Activated T-cell treated with anti-CD3 and anti-CD28 coated beads, Interleukin-2, amount 50 U/mL, for 24 hours (primary cell): ENCODE measurements at regions not wholly inside any gene's neighbourhood (a gene's known extent, or its start where the extent isn't known, plus 50 kb on each side); places are given as distances from the start of the nearest gene placed in this dataset.
"Not testable (repeated sequence)": the region's sequence is repeated elsewhere in the genome, so short reads cannot be mapped to it uniquely, and the experiment has no call there.

Source experiments
- DNase-seq: peaks from one replicate; pipeline ENCODE4 v3.0.0-alpha.2; 2020
- H3K27ac Mint-ChIP-seq: 2 replicates; pipeline ENCODE4 v1.8.0; 2020; ENCODE audit warnings: mild to moderate bottlenecking, mixed read lengths
- H3K27me3 Mint-ChIP-seq: 2 replicates; pipeline ENCODE4 v1.8.0; 2020; ENCODE audit warnings: mixed read lengths
- H3K36me3 Mint-ChIP-seq: 2 replicates; pipeline ENCODE4 v1.8.0; 2020; ENCODE audit warnings: low read depth, mixed read lengths
- H3K4me1 Mint-ChIP-seq: 2 replicates; pipeline ENCODE4 v1.8.0; 2020; ENCODE audit warnings: low read depth, mixed read lengths
- H3K4me3 Mint-ChIP-seq: 2 replicates; pipeline ENCODE4 v1.8.0; 2020; ENCODE audit warnings: mild to moderate bottlenecking, moderate library complexity, mixed read lengths
- H3K9me3 Mint-ChIP-seq: 2 replicates; pipeline ENCODE4 v1.8.0; 2020; ENCODE audit warnings: mixed read lengths

GRCh38 chr12:61542551-61542950, 717.7 kb upstream of the USP15 start:
- Mint-ChIP-seq H3K36me3 (no peaks in the 10 kb centered on the region), H3K27ac (no peak overlapping the region), H3K27me3 (no peaks in the 10 kb centered on the region)

GRCh38 chr12:61546296-61546695, 713.9 kb upstream of the USP15 start:
- H3K36me3 Mint-ChIP-seq = no peaks in the 10 kb centered on the region

More at GRCh38 chr12:61542551-61542950, 717.7 kb upstream of the USP15 start:
- Mint-ChIP-seq H3K4me3 (no peak overlapping the region), H3K9me3 (no peaks in the 10 kb centered on the region), H3K4me1 (no peaks in the 10 kb centered on the region)
- DNase-seq = no peak

DNA sequence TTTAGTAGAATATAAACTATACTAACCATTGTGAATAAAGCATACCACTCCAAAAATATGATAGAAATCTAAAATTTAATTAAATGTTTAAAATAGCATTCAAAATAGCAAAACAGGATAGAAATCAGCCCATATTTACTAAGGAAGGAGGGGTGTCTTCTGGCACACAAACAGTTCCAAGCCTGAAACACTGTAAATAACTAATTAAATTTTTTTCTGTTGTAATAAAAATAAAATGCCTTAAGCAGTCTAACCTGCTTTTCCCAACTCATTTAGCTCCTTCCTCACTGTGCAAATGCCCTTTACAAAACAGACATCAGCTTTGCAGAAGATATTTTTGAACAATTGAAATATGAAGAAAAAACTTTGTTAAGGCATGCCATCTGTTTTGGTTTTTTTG, 707.1 kb upstream of the USP15 start:
- Mint-ChIP-seq H3K27ac (no peak overlapping the region), H3K4me3 (no peak overlapping the region), H3K4me1 (no peaks in the 10 kb centered on the region), H3K27me3 (no peaks in the 10 kb centered on the region), H3K36me3 (no peaks in the 10 kb centered on the region), H3K9me3 (no peaks in the 10 kb centered on the region)
- DNase-seq = no peak

More at GRCh38 chr12:61546296-61546695, 713.9 kb upstream of the USP15 start:
- no peak overlapping the region for H3K4me3 Mint-ChIP-seq
- H3K4me1 Mint-ChIP-seq = no peaks in the 10 kb centered on the region
- H3K9me3 Mint-ChIP-seq = no peaks in the 10 kb centered on the region
- H3K27ac Mint-ChIP-seq = no peak overlapping the region
- no peak for DNase-seq
- H3K27me3 Mint-ChIP-seq = no peaks in the 10 kb centered on the region

GRCh38 chr12:61554268-61555008, 705.8 kb upstream of the USP15 start:
- H3K4me1 Mint-ChIP-seq = no peaks in the 10 kb centered on the region
- no peaks in the 10 kb centered on the region for H3K27me3 Mint-ChIP-seq
- H3K36me3 Mint-ChIP-seq = no peaks in the 10 kb centered on the region
- DNase-seq = no peak
- H3K27ac Mint-ChIP-seq = no peak overlapping the region
- H3K4me3 Mint-ChIP-seq = no peak overlapping the region
- no peaks in the 10 kb centered on the region for H3K9me3 Mint-ChIP-seq

- DNase-seq = no peak
- Mint-ChIP-seq H3K4me1 (no peaks in the 10 kb centered on the region), H3K36me3 (no peaks in the 10 kb centered on the region), H3K27me3 (no peaks in the 10 kb centered on the region), H3K4me3 (no peak overlapping the region), H3K9me3 (no peaks in the 10 kb centered on the region), H3K27ac (no peak overlapping the region)
These were observed 696.3 kb upstream of the USP15 start for GRCh38 chr12:61563665-61564450.

DNA sequence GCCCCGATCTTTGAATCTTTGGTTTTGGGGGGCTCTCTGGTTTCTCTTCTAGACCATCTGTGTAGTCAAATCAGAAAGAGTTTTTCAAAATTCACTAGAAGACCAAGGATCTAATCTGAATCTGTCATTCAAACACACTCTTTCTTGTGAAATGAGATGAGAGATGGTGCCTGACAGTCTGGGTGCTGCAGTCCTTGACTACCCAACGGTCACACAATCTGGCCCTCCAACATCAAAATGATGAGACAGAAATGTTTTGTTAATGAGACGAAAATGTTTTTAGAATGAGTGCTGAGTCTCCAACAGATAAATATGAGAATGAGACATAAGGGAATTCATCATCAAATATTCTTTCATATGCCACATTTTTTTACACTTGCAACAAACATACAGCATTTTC, 695.7 kb upstream of the USP15 start:
- H3K27me3 Mint-ChIP-seq = no peaks in the 10 kb centered on the region
- no peaks in the 10 kb centered on the region for H3K9me3 Mint-ChIP-seq
- no peak for DNase-seq
- H3K4me3 Mint-ChIP-seq = no peak overlapping the region
- H3K27ac Mint-ChIP-seq = no peak overlapping the region
- H3K4me1 Mint-ChIP-seq = no peaks in the 10 kb centered on the region
- H3K36me3 Mint-ChIP-seq = no peaks in the 10 kb centered on the region

- H3K27me3 Mint-ChIP-seq = no peaks in the 10 kb centered on the region
- H3K36me3 Mint-ChIP-seq = no peaks in the 10 kb centered on the region
- no peak for DNase-seq
- H3K27ac Mint-ChIP-seq = no peak overlapping the region
- H3K4me3 Mint-ChIP-seq = no peak overlapping the region
- no peaks in the 10 kb centered on the region for H3K4me1 Mint-ChIP-seq
- no peaks in the 10 kb centered on the region for H3K9me3 Mint-ChIP-seq
These were observed 694.0 kb upstream of the USP15 start for GRCh38 chr12:61566183-61566582.

DNA sequence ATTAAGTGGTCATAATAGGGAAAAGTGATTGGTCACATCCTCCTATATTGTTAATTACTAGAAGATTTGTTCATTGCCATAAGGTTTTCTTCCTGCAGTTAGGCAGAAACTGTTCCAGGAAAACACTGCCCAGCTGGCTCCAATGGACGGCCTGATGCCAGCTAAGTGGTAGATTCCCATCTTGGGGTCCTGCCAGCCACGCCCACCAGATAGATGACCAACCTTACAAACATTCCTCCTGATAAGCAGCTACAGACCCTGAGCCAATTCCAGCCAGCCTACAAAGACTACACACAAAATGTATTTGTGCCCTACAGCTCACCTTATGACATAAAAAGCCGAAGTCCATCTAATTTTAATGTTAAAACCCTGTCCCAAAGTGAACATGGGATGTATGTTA, 685.9 kb upstream of the USP15 start:
- no peak for DNase-seq
- Mint-ChIP-seq H3K9me3 (no peaks in the 10 kb centered on the region), H3K27ac (no peak overlapping the region), H3K27me3 (no peaks in the 10 kb centered on the region), H3K4me3 (no peak overlapping the region), H3K36me3 (no peaks in the 10 kb centered on the region), H3K4me1 (no peaks in the 10 kb centered on the region)

- no peaks in the 10 kb centered on the region for H3K27me3 Mint-ChIP-seq
- H3K9me3 Mint-ChIP-seq = peaks cover 11% of the 10 kb centered on the region
- DNase-seq = no peak
- no peaks in the 10 kb centered on the region for H3K36me3 Mint-ChIP-seq
- no peaks in the 10 kb centered on the region for H3K4me1 Mint-ChIP-seq
- no peak overlapping the region for H3K27ac Mint-ChIP-seq
- H3K4me3 Mint-ChIP-seq = no peak overlapping the region
These were observed 675.3 kb upstream of the USP15 start for GRCh38 chr12:61584943-61585342.

DNA sequence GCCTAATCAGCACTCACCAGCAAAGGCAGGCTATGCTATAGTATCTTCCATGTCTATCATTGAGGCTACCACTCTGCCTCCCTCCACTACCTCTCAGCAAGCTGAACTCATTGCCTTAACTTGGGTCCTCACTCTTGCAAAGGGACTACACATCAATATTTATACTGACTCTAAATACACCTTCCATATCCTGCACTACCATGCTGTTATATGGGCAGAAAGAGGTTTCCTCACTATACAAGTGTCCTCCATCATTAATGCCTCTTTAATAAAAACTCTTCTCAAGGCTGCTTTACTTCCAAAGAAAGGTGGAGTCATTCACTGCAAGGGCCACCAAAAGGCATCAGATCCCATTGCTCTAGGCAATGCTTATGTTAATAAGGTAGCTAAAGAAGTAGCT, 669.3 kb upstream of the USP15 start:
- not testable (repeated sequence) for H3K4me3 Mint-ChIP-seq, H3K36me3 Mint-ChIP-seq, H3K4me1 Mint-ChIP-seq, DNase-seq, H3K27ac Mint-ChIP-seq, H3K27me3 Mint-ChIP-seq
- H3K9me3 Mint-ChIP-seq = peaks cover 32% of the 10 kb centered on the region

- Mint-ChIP-seq H3K4me1 (no peaks in the 10 kb centered on the region), H3K27ac (no peak overlapping the region), H3K4me3 (no peak overlapping the region), H3K9me3 (peaks cover 9% of the 10 kb centered on the region), H3K27me3 (no peaks in the 10 kb centered on the region), H3K36me3 (no peaks in the 10 kb centered on the region)
- DNase-seq = no peak
These were observed 650.1 kb upstream of the USP15 start for GRCh38 chr12:61610143-61610542.

DNA sequence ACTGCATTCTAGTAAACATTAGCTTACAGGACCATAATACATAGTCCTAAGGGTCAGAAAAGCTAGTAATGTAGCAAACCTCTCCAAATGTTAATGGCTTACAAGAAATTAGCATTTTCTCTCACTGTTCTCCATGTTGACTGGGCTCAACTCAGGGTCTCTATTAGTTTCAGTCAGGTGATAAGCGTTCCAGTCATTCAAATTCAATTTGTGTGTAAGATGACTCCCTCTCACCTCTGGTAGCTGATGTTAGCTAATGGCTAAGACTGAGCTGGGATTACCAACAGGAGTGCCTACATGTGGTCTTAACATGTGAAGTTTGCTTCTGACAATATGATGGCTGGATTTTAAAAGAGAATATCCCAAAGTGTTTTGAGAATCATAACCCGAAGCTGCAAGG, 630.5 kb upstream of the USP15 start:
- no peaks in the 10 kb centered on the region for H3K27me3 Mint-ChIP-seq

GRCh38 chr12:61646639-61647038, 613.6 kb upstream of the USP15 start:
- Mint-ChIP-seq H3K36me3 (no peaks in the 10 kb centered on the region), H3K27ac (no peak overlapping the region), H3K4me3 (no peak overlapping the region), H3K27me3 (no peaks in the 10 kb centered on the region), H3K9me3 (peaks cover 2% of the 10 kb centered on the region), H3K4me1 (no peaks in the 10 kb centered on the region)
- DNase-seq = no peak

More for the DNA sequence above, 630.5 kb upstream of the USP15 start:
- Mint-ChIP-seq H3K4me1 (no peaks in the 10 kb centered on the region), H3K4me3 (no peak overlapping the region), H3K9me3 (peaks cover 7% of the 10 kb centered on the region), H3K27ac (no peak overlapping the region), H3K36me3 (no peaks in the 10 kb centered on the region)
- no peak for DNase-seq

DNA sequence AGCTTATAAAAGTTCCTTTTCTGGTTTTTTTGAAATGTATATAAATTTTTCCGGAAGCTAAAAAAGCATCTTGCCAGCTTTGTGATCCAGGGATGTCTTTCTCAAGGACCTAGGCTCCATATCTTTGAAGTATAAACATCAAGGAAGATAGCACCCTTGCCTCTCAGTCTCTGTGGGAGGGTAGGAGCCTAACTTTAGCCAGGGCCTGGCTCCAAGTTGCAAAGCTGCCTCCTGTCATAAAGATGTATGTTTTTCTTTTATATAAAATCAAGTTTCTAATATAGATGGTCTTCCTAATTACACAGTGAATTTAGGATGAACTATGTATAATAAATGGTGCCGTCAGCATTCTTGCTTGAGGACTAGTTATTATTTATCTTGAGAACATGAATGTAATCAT, 612.6 kb upstream of the USP15 start:
- H3K4me3 Mint-ChIP-seq = no peak overlapping the region
- no peaks in the 10 kb centered on the region for H3K27me3 Mint-ChIP-seq
- no peaks in the 10 kb centered on the region for H3K4me1 Mint-ChIP-seq
- H3K36me3 Mint-ChIP-seq = no peaks in the 10 kb centered on the region
- peaks cover 2% of the 10 kb centered on the region for H3K9me3 Mint-ChIP-seq
- no peak overlapping the region for H3K27ac Mint-ChIP-seq
- no peak for DNase-seq

- Mint-ChIP-seq H3K4me1 (no peaks in the 10 kb centered on the region), H3K9me3 (no peaks in the 10 kb centered on the region), H3K27ac (no peak overlapping the region), H3K27me3 (no peaks in the 10 kb centered on the region), H3K36me3 (no peaks in the 10 kb centered on the region), H3K4me3 (no peak overlapping the region)
- no peak for DNase-seq
These were observed 607.9 kb upstream of the USP15 start for GRCh38 chr12:61652265-61652664.
